C4-2B (cell line): ENCODE measurements at regions not wholly inside any gene's neighbourhood (a gene's known extent, or its start where the extent isn't known, plus 50 kb on each side); places are given as distances from the start of the nearest gene placed in this dataset.

ENCODE experiments used
- ZFX ChIP-seq: fragments of 450-650 bp; IDR thresholded peaks from 2 replicates; pipeline ENCODE4 v1.6.1; 2017
- TF ChIP-seq, protein P1 (sequence below): fragments of 450-650 bp; conservative IDR thresholded peaks from 2 replicates; pipeline ENCODE4 v1.5.1; 2017; ENCODE audit warnings: mild to moderate bottlenecking

DNA sequence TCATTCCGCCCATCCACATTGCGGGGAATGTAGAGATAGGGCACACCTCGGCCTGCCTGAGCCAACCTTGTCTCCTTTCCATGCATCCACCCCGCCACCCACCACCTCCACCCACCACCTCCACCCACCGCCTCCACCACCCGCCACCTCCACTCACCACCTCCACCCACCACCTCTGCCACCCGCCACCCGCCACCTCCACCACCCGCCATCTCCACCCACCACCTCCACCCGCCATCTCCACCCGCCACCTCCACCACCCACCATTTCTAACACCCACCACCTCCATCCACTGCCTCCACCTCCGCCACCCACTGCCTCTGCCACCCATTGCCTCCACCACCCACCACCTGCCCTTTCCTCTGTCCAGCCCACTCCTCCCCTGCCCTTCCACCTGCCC, 78.4 kb downstream of the IGLL1 start:
- TF ChIP-seq ZFX = no peak
- TF ChIP-seq, protein P1, sequence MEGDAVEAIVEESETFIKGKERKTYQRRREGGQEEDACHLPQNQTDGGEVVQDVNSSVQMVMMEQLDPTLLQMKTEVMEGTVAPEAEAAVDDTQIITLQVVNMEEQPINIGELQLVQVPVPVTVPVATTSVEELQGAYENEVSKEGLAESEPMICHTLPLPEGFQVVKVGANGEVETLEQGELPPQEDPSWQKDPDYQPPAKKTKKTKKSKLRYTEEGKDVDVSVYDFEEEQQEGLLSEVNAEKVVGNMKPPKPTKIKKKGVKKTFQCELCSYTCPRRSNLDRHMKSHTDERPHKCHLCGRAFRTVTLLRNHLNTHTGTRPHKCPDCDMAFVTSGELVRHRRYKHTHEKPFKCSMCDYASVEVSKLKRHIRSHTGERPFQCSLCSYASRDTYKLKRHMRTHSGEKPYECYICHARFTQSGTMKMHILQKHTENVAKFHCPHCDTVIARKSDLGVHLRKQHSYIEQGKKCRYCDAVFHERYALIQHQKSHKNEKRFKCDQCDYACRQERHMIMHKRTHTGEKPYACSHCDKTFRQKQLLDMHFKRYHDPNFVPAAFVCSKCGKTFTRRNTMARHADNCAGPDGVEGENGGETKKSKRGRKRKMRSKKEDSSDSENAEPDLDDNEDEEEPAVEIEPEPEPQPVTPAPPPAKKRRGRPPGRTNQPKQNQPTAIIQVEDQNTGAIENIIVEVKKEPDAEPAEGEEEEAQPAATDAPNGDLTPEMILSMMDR = no peak
